GM19372 (cell line): ENCODE measurements at regions not wholly inside any gene's neighbourhood (a gene's known extent, or its start where the extent isn't known, plus 50 kb on each side); places are given as distances from the start of the nearest gene placed in this dataset.
"Not testable (repeated sequence)": the region's sequence is repeated elsewhere in the genome, so short reads cannot be mapped to it uniquely, and the experiment has no call there.

ENCODE experiments used
- ATAC-seq: cut with Tn5 transposase; IDR thresholded peaks from one replicate; pipeline ENCODE4 v1.9.1; 2021; ENCODE audit warnings: mild to moderate bottlenecking, low read depth, moderate library complexity; ENCODE audit not compliant: unreplicated experiment

GRCh38 chr7:136441835-136442234, 426.6 kb upstream of the CHRM2 start:
- ATAC-seq, result no peak

- ATAC-seq, result not testable (repeated sequence)
Measured at GRCh38 chr7:136431736-136432135, 436.7 kb upstream of the CHRM2 start.

- no peak for ATAC-seq
Measured at GRCh38 chr7:136424058-136424457, 444.4 kb upstream of the CHRM2 start.

GRCh38 chr7:136419740-136420139, 442.6 kb upstream of the MTPN start:
- ATAC-seq, result not testable (repeated sequence)

- no peak for ATAC-seq
Measured at GRCh38 chr7:136412952-136413351, 435.8 kb upstream of the MTPN start.

- peak; percentile 92 for ATAC-seq
Measured at GRCh38 chr7:136405931-136406777, 429.0 kb upstream of the MTPN start.

- no peak for ATAC-seq
Measured at GRCh38 chr7:136403591-136403990, 426.4 kb upstream of the MTPN start.

GRCh38 chr7:136400877-136401276, 423.7 kb upstream of the MTPN start:
- no peak for ATAC-seq

GRCh38 chr7:136399385-136399784, 422.2 kb upstream of the MTPN start:
- no peak for ATAC-seq

- ATAC-seq, result no peak
Measured at GRCh38 chr7:136392856-136393255, 415.7 kb upstream of the MTPN start.

GRCh38 chr7:136391371-136391770, 414.2 kb upstream of the MTPN start:
- no peak for ATAC-seq

- no peak for ATAC-seq
Measured at GRCh38 chr7:136389933-136390332, 412.8 kb upstream of the MTPN start.

GRCh38 chr7:136386876-136387275, 409.7 kb upstream of the MTPN start:
- no peak for ATAC-seq

GRCh38 chr7:136371409-136371808, 394.2 kb upstream of the MTPN start:
- not testable (repeated sequence) for ATAC-seq

GRCh38 chr7:136370137-136370536, 393.0 kb upstream of the MTPN start:
- ATAC-seq, result no peak

- no peak for ATAC-seq
Measured at GRCh38 chr7:136369225-136369624, 392.1 kb upstream of the MTPN start.

- ATAC-seq, result peak; percentile 95
Measured at GRCh38 chr7:136359333-136359903, 382.3 kb upstream of the MTPN start.

- peak; percentile 67 for ATAC-seq
Measured at GRCh38 chr7:136353287-136353686, 376.1 kb upstream of the MTPN start.

GRCh38 chr7:136348542-136349192, 371.5 kb upstream of the MTPN start:
- ATAC-seq, result no peak

- ATAC-seq, result no peak
Measured at GRCh38 chr7:136348142-136348541, 371.0 kb upstream of the MTPN start.

GRCh38 chr7:136347488-136347887, 370.3 kb upstream of the MTPN start:
- no peak for ATAC-seq

- ATAC-seq, result no peak
Measured at GRCh38 chr7:136342251-136342650, 365.1 kb upstream of the MTPN start.
